PC-3 (cell line): ENCODE measurements at regions not wholly inside any gene's neighbourhood (a gene's known extent, or its start where the extent isn't known, plus 50 kb on each side); places are given as distances from the start of the nearest gene placed in this dataset.

Experiments used
- EZH2phosphoT487 ChIP-seq: fragments of 300-600 bp; sonication (generic); IDR thresholded peaks from 2 replicates; pipeline ENCODE4 v1.6.1; 2018; ENCODE audit warnings: mild to moderate bottlenecking, antibody characterized with exemption, low read length, borderline replicate concordance
- TF ChIP-seq, protein P1 (sequence below): fragments of 300-600 bp; sonication (generic); conservative IDR thresholded peaks from 2 replicates; pipeline ENCODE4 v1.5.1; 2017; ENCODE audit warnings: antibody characterized with exemption, low read depth, mild to moderate bottlenecking, low read length

DNA sequence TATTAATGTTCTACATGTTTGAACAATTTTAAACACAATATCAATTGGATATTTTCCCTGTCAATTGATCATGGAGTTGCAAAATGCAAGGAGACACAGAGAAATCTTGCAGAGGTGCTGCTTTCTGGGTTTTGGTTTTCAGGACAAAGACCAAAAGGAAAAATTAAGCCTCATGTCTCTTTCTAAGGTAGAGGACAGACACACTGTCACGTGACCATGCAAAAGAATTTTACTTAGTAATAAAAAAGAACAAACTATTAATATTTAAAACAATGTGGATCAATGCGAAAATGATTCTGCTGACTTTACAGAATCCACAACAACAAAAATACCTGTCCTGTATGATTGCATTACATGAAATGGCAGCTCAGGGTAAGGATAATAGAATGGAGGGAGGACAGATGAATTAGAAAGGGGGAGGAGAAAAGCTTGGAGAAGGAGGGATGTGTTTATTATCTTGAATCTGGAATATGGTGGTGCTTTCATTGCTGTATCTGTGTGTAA, 493.7 kb upstream of the NUPR2 start:
- TF ChIP-seq, protein P1, sequence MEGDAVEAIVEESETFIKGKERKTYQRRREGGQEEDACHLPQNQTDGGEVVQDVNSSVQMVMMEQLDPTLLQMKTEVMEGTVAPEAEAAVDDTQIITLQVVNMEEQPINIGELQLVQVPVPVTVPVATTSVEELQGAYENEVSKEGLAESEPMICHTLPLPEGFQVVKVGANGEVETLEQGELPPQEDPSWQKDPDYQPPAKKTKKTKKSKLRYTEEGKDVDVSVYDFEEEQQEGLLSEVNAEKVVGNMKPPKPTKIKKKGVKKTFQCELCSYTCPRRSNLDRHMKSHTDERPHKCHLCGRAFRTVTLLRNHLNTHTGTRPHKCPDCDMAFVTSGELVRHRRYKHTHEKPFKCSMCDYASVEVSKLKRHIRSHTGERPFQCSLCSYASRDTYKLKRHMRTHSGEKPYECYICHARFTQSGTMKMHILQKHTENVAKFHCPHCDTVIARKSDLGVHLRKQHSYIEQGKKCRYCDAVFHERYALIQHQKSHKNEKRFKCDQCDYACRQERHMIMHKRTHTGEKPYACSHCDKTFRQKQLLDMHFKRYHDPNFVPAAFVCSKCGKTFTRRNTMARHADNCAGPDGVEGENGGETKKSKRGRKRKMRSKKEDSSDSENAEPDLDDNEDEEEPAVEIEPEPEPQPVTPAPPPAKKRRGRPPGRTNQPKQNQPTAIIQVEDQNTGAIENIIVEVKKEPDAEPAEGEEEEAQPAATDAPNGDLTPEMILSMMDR = no peak
- TF ChIP-seq EZH2phosphoT487 = no peak
